Thyroid gland (tissue), 4 donors: ENCODE measurements at regions not wholly inside any gene's neighbourhood (a gene's known extent, or its start where the extent isn't known, plus 50 kb on each side); places are given as distances from the start of the nearest gene placed in this dataset.
"Not testable (repeated sequence)": the region's sequence is repeated elsewhere in the genome, so short reads cannot be mapped to it uniquely, and the experiment has no call there.

ENCODE experiments used
- POLR2A ChIP-seq, 2 donors: fragments of 450-650 bp; IDR thresholded peaks; one replicate each; pipeline ENCODE4 v1.6.1; 2017; ENCODE audit warnings: antibody characterized with exemption in 2 of 2, mild to moderate bottlenecking in 2 of 2, moderate library complexity in 1 of 2
- TF ChIP-seq, protein P1 (sequence below), 6 experiments: fragments of 200-600 bp in 3 of 6; fragments of 450-650 bp in 3 of 6; sonication (generic) in 3 of 6; IDR thresholded peaks; one replicate each; pipeline ENCODE4 v1.5.1; 2016 to 2019; ENCODE audit warnings: antibody characterized with exemption in 6 of 6, mild to moderate bottlenecking in 2 of 6, inconsistent platforms in 1 of 6, moderate library complexity in 1 of 6

DNA sequence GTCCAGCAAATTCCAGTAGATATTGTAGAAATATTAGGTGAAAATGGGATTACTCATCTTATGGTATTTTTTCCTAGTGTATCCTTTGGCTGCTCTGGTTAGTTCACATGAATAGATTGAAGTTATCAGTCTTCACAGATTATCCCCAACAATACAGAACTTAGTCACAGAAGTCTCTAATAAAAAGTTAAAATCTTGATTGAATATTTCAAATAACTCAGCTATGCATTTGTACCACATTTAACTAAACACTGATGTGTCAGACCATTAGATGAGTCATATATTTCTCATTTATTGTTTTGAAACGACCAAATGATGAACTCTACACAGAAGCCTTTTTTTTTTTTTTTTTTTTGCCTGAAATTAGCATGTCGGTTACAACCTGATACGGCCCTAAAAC lies 807.5 kb downstream of the PCDH11X start:
- TF ChIP-seq, protein P1, sequence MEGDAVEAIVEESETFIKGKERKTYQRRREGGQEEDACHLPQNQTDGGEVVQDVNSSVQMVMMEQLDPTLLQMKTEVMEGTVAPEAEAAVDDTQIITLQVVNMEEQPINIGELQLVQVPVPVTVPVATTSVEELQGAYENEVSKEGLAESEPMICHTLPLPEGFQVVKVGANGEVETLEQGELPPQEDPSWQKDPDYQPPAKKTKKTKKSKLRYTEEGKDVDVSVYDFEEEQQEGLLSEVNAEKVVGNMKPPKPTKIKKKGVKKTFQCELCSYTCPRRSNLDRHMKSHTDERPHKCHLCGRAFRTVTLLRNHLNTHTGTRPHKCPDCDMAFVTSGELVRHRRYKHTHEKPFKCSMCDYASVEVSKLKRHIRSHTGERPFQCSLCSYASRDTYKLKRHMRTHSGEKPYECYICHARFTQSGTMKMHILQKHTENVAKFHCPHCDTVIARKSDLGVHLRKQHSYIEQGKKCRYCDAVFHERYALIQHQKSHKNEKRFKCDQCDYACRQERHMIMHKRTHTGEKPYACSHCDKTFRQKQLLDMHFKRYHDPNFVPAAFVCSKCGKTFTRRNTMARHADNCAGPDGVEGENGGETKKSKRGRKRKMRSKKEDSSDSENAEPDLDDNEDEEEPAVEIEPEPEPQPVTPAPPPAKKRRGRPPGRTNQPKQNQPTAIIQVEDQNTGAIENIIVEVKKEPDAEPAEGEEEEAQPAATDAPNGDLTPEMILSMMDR (IDR thresholded peaks at IDR 0.05): not testable (repeated sequence)
- not testable (repeated sequence) for TF ChIP-seq POLR2A (IDR thresholded peaks at IDR 0.05)
